H1 (cell line): ENCODE measurements at regions not wholly inside any gene's neighbourhood (a gene's known extent, or its start where the extent isn't known, plus 50 kb on each side); places are given as distances from the start of the nearest gene placed in this dataset.
"Not testable (repeated sequence)": the region's sequence is repeated elsewhere in the genome, so short reads cannot be mapped to it uniquely, and the experiment has no call there.

ENCODE experiments used
- CTCF ChIA-PET: fragments of 300-600 bp; sonication (Branson Sonifier 250); formaldehyde crosslinking; loops from one replicate; lab custom pipeline; 2021; ENCODE audit not compliant: partially characterized antibody; lab: Charles Lee
- POLR2A ChIA-PET: fragments of 300-600 bp; sonication (Branson Sonifier 250); formaldehyde crosslinking; loops from one replicate; lab custom pipeline; 2021; ENCODE audit warnings: inconsistent platforms; ENCODE audit not compliant: partially characterized antibody; lab: Charles Lee
- DNase-seq, 2 experiments: peaks; one replicate each; pipeline versions ENCODE4 v3.0.0 to v3.0.0-alpha.2; 2010 to 2022; ENCODE audit warnings: low spot score in 2 of 2, low read depth in 1 of 2, mixed read lengths in 1 of 2
- FAIRE-seq: peaks from 2 replicates; lab custom pipeline; 2011; peaks lifted over from hg19 to GRCh38; lab: Jason Lieb, UNC
- H2AFZ ChIP-seq: 2 replicates; pipeline ENCODE4 v1.8.1; 2012; ENCODE audit warnings: low read length, inconsistent platforms
- H2AK5ac ChIP-seq: 2 replicates; pipeline ENCODE4 v1.6.1; 2013; ENCODE audit warnings: low read depth, low read length
- H2BK120ac ChIP-seq: replicated peaks from 2 replicates; pipeline ENCODE3; 2013; ENCODE audit warnings: low read depth, low read length, inconsistent platforms
- H2BK12ac ChIP-seq: 2 replicates; pipeline ENCODE4 v1.6.1; 2013; ENCODE audit warnings: low read depth, low read length
- H2BK15ac ChIP-seq: 2 replicates; pipeline ENCODE4 v1.6.1; 2013; ENCODE audit warnings: low read length
- H2BK20ac ChIP-seq: 2 replicates; pipeline ENCODE4 v1.6.1; 2013; ENCODE audit warnings: low read length
- H2BK5ac ChIP-seq: 2 replicates; pipeline ENCODE4 v1.6.1; 2013; ENCODE audit warnings: low read depth, low read length
- H3K14ac ChIP-seq: 2 replicates; pipeline ENCODE4 v1.6.1; 2013; ENCODE audit warnings: inconsistent platforms; ENCODE audit not compliant: insufficient read length
- H3K18ac ChIP-seq: 2 replicates; pipeline ENCODE4 v1.6.1; 2013; ENCODE audit warnings: low read length; ENCODE audit errors: extremely low read depth
- H3K23ac ChIP-seq: 2 replicates; pipeline ENCODE4 v1.6.1; 2013; ENCODE audit warnings: inconsistent platforms; ENCODE audit not compliant: insufficient read length
- H3K23me2 ChIP-seq: 2 replicates; pipeline ENCODE4 v1.6.1; 2013; ENCODE audit warnings: low read depth, low read length
- H3K27ac ChIP-seq: 2 replicates; pipeline ENCODE4 v1.6.1; 2011; ENCODE audit warnings: low read depth, low read length, inconsistent platforms
- H3K27me3 ChIP-seq, 4 experiments: replicated peaks in 1 of 4; 1 replicate in 1 of 4; 2 replicates in 3 of 4; pipeline versions ENCODE4 v1.6.1 to v1.8.1; 2011 to 2013; ENCODE audit warnings: low read length in 3 of 4, mild to moderate bottlenecking in 3 of 4, inconsistent platforms in 2 of 4, mixed read lengths in 2 of 4, moderate library complexity in 1 of 4; ENCODE audit not compliant: control insufficient read depth in 3 of 4, insufficient read depth in 3 of 4; ENCODE audit errors: extremely low read depth in 1 of 4
- H3K36me3 ChIP-seq, 4 experiments: 2 replicates each; pipeline versions ENCODE4 v1.6.1 to v1.8.1; 2011 to 2013; ENCODE audit warnings: mild to moderate bottlenecking in 4 of 4, low read length in 3 of 4, moderate library complexity in 2 of 4, control low read depth in 1 of 4, inconsistent platforms in 1 of 4; ENCODE audit not compliant: insufficient read depth in 4 of 4, control insufficient read depth in 2 of 4
- H3K4ac ChIP-seq: replicated peaks from 2 replicates; pipeline ENCODE3; 2013; ENCODE audit warnings: low read length, low read depth, mixed read lengths, inconsistent platforms; ENCODE audit not compliant: insufficient read length
- H3K4me1 ChIP-seq, 4 experiments: replicated peaks in 1 of 4; 1 replicate in 1 of 4; 2 replicates in 3 of 4; pipeline versions ENCODE4 v1.6.1 to v1.8.1; 2011 to 2013; ENCODE audit warnings: low read length in 3 of 4, inconsistent platforms in 2 of 4, mixed read lengths in 1 of 4; ENCODE audit not compliant: insufficient read depth in 4 of 4, control insufficient read depth in 3 of 4
- H3K4me2 ChIP-seq, 2 experiments: 2 replicates each; pipeline versions ENCODE4 v1.6.1 to v1.8.1; 2011 to 2013; ENCODE audit warnings: low read depth in 2 of 2, low read length in 2 of 2, control low read depth in 1 of 2, inconsistent platforms in 1 of 2, mild to moderate bottlenecking in 1 of 2; ENCODE audit not compliant: insufficient read depth in 1 of 2
- H3K4me3 ChIP-seq, 4 experiments: fragments of 200-600, 300-600 bp in 1 of 4; sonication (generic), shearing (Covaris generic), sonication (Bioruptor Twin) in 1 of 4; 2 replicates each; pipeline versions ENCODE4 v1.5.1 to v1.8.1; 2011 to 2016; ENCODE audit warnings: low read length in 4 of 4, low read depth in 3 of 4, control low read depth in 2 of 4, inconsistent platforms in 2 of 4, mild to moderate bottlenecking in 2 of 4, mixed read lengths in 1 of 4, moderate library complexity in 1 of 4; ENCODE audit not compliant: insufficient read depth in 2 of 4; ENCODE audit errors: extremely low read depth in 1 of 4
- H3K56ac ChIP-seq: replicated peaks from 2 replicates; pipeline ENCODE3; 2013; ENCODE audit warnings: low read depth, mild to moderate bottlenecking, mixed read lengths, low read length, inconsistent platforms; ENCODE audit not compliant: insufficient read length
- H3K79me1 ChIP-seq: 2 replicates; pipeline ENCODE4 v1.6.1; 2013; ENCODE audit warnings: low read depth, low read length, control low read depth
- H3K79me2 ChIP-seq, 2 experiments: 2 replicates each; pipeline versions ENCODE4 v1.6.1 to v1.8.1; 2012 to 2013; ENCODE audit warnings: low read length in 2 of 2, mild to moderate bottlenecking in 2 of 2, inconsistent platforms in 1 of 2; ENCODE audit not compliant: insufficient read depth in 2 of 2, control insufficient read depth in 1 of 2
- H3K9ac ChIP-seq, 4 experiments: replicated peaks in 1 of 4; 1 replicate in 1 of 4; 2 replicates in 3 of 4; pipeline versions ENCODE4 v1.6.1 to v1.8.1; 2011 to 2013; ENCODE audit warnings: low read depth in 3 of 4, low read length in 3 of 4, control low read depth in 2 of 4, mild to moderate bottlenecking in 2 of 4, moderate library complexity in 2 of 4, inconsistent platforms in 1 of 4; ENCODE audit errors: extremely low read depth in 1 of 4
- H3K9me3 ChIP-seq, 2 experiments: 2 replicates each; pipeline versions ENCODE4 v1.6.1 to v1.8.1; 2012 to 2013; ENCODE audit warnings: mild to moderate bottlenecking in 2 of 2, moderate library complexity in 2 of 2, control low read depth in 1 of 2, inconsistent platforms in 1 of 2, low read depth in 1 of 2, low read length in 1 of 2, mixed read lengths in 1 of 2; ENCODE audit not compliant: insufficient read depth in 2 of 2
- H4K20me1 ChIP-seq, 2 experiments: replicated peaks in 1 of 2; 2 replicates each; pipeline versions ENCODE3 to v1.8.1; 2011 to 2013; ENCODE audit warnings: inconsistent platforms in 2 of 2, low read length in 2 of 2, mild to moderate bottlenecking in 1 of 2; ENCODE audit not compliant: insufficient read depth in 2 of 2, control insufficient read depth in 1 of 2
- H4K5ac ChIP-seq: 2 replicates; pipeline ENCODE4 v1.6.1; 2013; ENCODE audit warnings: low read length, low read depth, mixed read lengths, inconsistent platforms; ENCODE audit not compliant: insufficient read length
- H4K8ac ChIP-seq: 2 replicates; pipeline ENCODE4 v1.8.0; 2013; ENCODE audit warnings: mild to moderate bottlenecking, moderate library complexity, low read length, inconsistent platforms; ENCODE audit not compliant: insufficient read depth; ENCODE audit errors: extremely low read depth
- H4K91ac ChIP-seq: replicated peaks from 2 replicates; pipeline ENCODE3; 2013; ENCODE audit warnings: low read length, mixed read lengths, inconsistent platforms; ENCODE audit not compliant: insufficient read length
- WGBS, 2 experiments: shearing (Covaris generic) in 1 of 2; methylation state at CpG; one replicate each; pipeline versions ENCODE4 v1.1.6 to v1.1.7; 2013 to 2015; ENCODE audit warnings: low lambda C conversion rate in 2 of 2, mixed read lengths in 2 of 2, inconsistent platforms in 1 of 2, low coverage in 1 of 2, missing lambda C conversion rate in 1 of 2; ENCODE audit not compliant: insufficient replicate concordance in 2 of 2, insufficient coverage in 1 of 2, insufficient read length in 1 of 2; ENCODE audit errors: extremely low coverage in 1 of 2, missing lambda C conversion rate in 1 of 2; 5-methylcytosine and 5-hydroxymethylcytosine counted together

GRCh38 chr12:20115371-20115770, 253.0 kb upstream of the PDE3A start:
- CTCF ChIA-PET, H3K56ac ChIP-seq, H3K23me2 ChIP-seq, H2BK20ac ChIP-seq, H2BK15ac ChIP-seq, H3K9me3 ChIP-seq, H4K20me1 ChIP-seq, H4K5ac ChIP-seq, H3K79me1 ChIP-seq, H2BK5ac ChIP-seq, H3K79me2 ChIP-seq, H3K4me2 ChIP-seq, H2AFZ ChIP-seq, H3K9ac ChIP-seq, H3K18ac ChIP-seq, POLR2A ChIA-PET, H3K14ac ChIP-seq, H3K4me1 ChIP-seq, H3K4me3 ChIP-seq, H4K8ac ChIP-seq, H2AK5ac ChIP-seq, H3K4ac ChIP-seq, H2BK120ac ChIP-seq, H3K27ac ChIP-seq, H3K27me3 ChIP-seq, DNase-seq, FAIRE-seq, H2BK12ac ChIP-seq, H4K91ac ChIP-seq, H3K36me3 ChIP-seq, H3K23ac ChIP-seq: not testable (repeated sequence)
- 100% methylated on average over 4 of the region's 25 CpGs; no CpG with 5 or more reads in 1 of the 2 experiments for WGBS, 2 experiments
